IMR-90 (cell line): ENCODE measurements at regions not wholly inside any gene's neighbourhood (a gene's known extent, or its start where the extent isn't known, plus 50 kb on each side); places are given as distances from the start of the nearest gene placed in this dataset.

Experiments used
- ATAC-seq: fragments of 200-7000 bp; cut with Tn5 transposase; 2 replicates; pipeline ENCODE4 v1.9.1; 2020; ENCODE audit warnings: low read depth, mild to moderate bottlenecking, moderate library complexity
- BruUV-seq: library from RNA; stranded (reverse); fragments of 400-500 nt; replicated peaks from 2 replicates; lab custom pipeline; 2021; lab: Mats Ljungman, UMichigan
- CTCF ChIA-PET: fragments of 300-600 bp; formaldehyde crosslinking; extraction: SDS; loops from one replicate; lab custom pipeline; 2021; ENCODE audit warnings: antibody characterized with exemption; lab: Yijun Ruan, JAX
- POLR2A ChIA-PET: fragments of 300-600 bp; sonication (Branson Sonifier 250); formaldehyde crosslinking; loops from one replicate; lab custom pipeline; 2022; ENCODE audit warnings: antibody characterized with exemption; ENCODE audit not compliant: unreplicated experiment; lab: Charles Lee
- DNase-seq: peaks from one replicate; pipeline ENCODE4 v3.0.0; 2013
- H2AFZ ChIP-seq: replicated peaks from 2 replicates; pipeline ENCODE3; 2013; ENCODE audit warnings: low read length, mild to moderate bottlenecking; ENCODE audit not compliant: poor library complexity
- H2AK5ac ChIP-seq: 2 replicates; pipeline ENCODE4 v1.6.1; 2013; ENCODE audit warnings: low read depth, low read length, inconsistent platforms
- H2AK9ac ChIP-seq: replicated peaks from 2 replicates; pipeline ENCODE3; 2013; ENCODE audit warnings: mild to moderate bottlenecking, low read depth, low read length, moderate library complexity; ENCODE audit not compliant: poor library complexity
- H2BK120ac ChIP-seq: 2 replicates; pipeline ENCODE4 v1.6.1; 2013; ENCODE audit warnings: low read depth, low read length, inconsistent platforms
- H2BK15ac ChIP-seq: 3 replicates; pipeline ENCODE4 v1.6.1; 2013; ENCODE audit warnings: low read depth, low read length, inconsistent platforms
- H2BK20ac ChIP-seq: 2 replicates; pipeline ENCODE4 v1.6.1; 2013; ENCODE audit warnings: low read depth, mild to moderate bottlenecking, inconsistent platforms, low read length, moderate library complexity
- H2BK5ac ChIP-seq: 2 replicates; pipeline ENCODE4 v1.6.1; 2013; ENCODE audit warnings: mild to moderate bottlenecking, low read depth, low read length, inconsistent platforms; ENCODE audit not compliant: poor library complexity, severe bottlenecking
- H3K14ac ChIP-seq: replicated peaks from 2 replicates; pipeline ENCODE4 v1.6.1; 2013; ENCODE audit warnings: low read depth, low read length, inconsistent platforms
- H3K18ac ChIP-seq: 2 replicates; pipeline ENCODE4 v1.6.1; 2013; ENCODE audit warnings: low read depth, low read length, control low read depth
- H3K23ac ChIP-seq: 2 replicates; pipeline ENCODE4 v1.6.1; 2013; ENCODE audit warnings: low read depth, low read length, inconsistent platforms
- H3K27ac ChIP-seq: 2 replicates; pipeline ENCODE4 v1.5.1; 2013; ENCODE audit warnings: mild to moderate bottlenecking, control low read depth, low read length; ENCODE audit not compliant: insufficient read depth
- H3K27me3 ChIP-seq: 2 replicates; pipeline ENCODE4 v1.6.1; 2013; ENCODE audit warnings: low read length; ENCODE audit not compliant: control insufficient read depth, insufficient read depth
- H3K36me3 ChIP-seq: 2 replicates; pipeline ENCODE4 v1.6.1; 2013; ENCODE audit warnings: low read length, mixed read lengths; ENCODE audit not compliant: control insufficient read depth, insufficient read depth
- H3K4ac ChIP-seq: 2 replicates; pipeline ENCODE4 v1.6.1; 2013; ENCODE audit warnings: low read depth, low read length, inconsistent platforms
- H3K4me1 ChIP-seq: 2 replicates; pipeline ENCODE4 v1.6.1; 2013; ENCODE audit warnings: low read length, mixed read lengths; ENCODE audit not compliant: control insufficient read depth, insufficient read depth
- H3K4me2 ChIP-seq: 2 replicates; pipeline ENCODE4 v1.6.1; 2013; ENCODE audit warnings: low read depth, mild to moderate bottlenecking, control low read depth, low read length, moderate library complexity
- H3K4me3 ChIP-seq: 2 replicates; pipeline ENCODE4 v1.5.1; 2013; ENCODE audit warnings: low read depth, mild to moderate bottlenecking, control low read depth, low read length, moderate library complexity; ENCODE audit not compliant: insufficient read depth
- H3K56ac ChIP-seq: 2 replicates; pipeline ENCODE4 v1.6.1; 2013; ENCODE audit warnings: low read length, inconsistent platforms; ENCODE audit not compliant: insufficient read depth; ENCODE audit errors: extremely low read depth
- H3K79me1 ChIP-seq, 2 experiments: 2 replicates each; pipeline ENCODE4 v1.6.1; 2013; ENCODE audit warnings: low read length in 2 of 2, inconsistent platforms in 1 of 2, low read depth in 1 of 2
- H3K9ac ChIP-seq: 2 replicates; pipeline ENCODE4 v1.6.1; 2013; ENCODE audit warnings: low read depth, low read length, control low read depth
- H3K9me1 ChIP-seq: 2 replicates; pipeline ENCODE4 v1.6.1; 2013; ENCODE audit warnings: low read length, inconsistent platforms; ENCODE audit not compliant: insufficient read depth
- H3K9me3 ChIP-seq: 2 replicates; pipeline ENCODE4 v1.6.1; 2013; ENCODE audit warnings: low read length; ENCODE audit not compliant: control insufficient read depth, insufficient read depth
- H4K20me1 ChIP-seq: 2 replicates; pipeline ENCODE4 v1.6.1; 2013; ENCODE audit warnings: low read length, inconsistent platforms; ENCODE audit not compliant: insufficient read depth
- H4K5ac ChIP-seq: 2 replicates; pipeline ENCODE4 v1.6.1; 2013; ENCODE audit warnings: mild to moderate bottlenecking, low read depth, low read length, control low read depth
- H4K8ac ChIP-seq, 2 experiments: 2 replicates each; pipeline ENCODE4 v1.6.1; 2013; ENCODE audit warnings: low read depth in 2 of 2, low read length in 2 of 2, control low read depth in 1 of 2, inconsistent platforms in 1 of 2
- H4K91ac ChIP-seq: 2 replicates; pipeline ENCODE4 v1.6.1; 2013; ENCODE audit warnings: low read depth, low read length, inconsistent platforms; ENCODE audit not compliant: insufficient read depth
- BHLHE40 ChIP-seq: fragments of 150-350 bp; IDR thresholded peaks from 2 replicates; pipeline ENCODE4 v1.6.1; 2016; ENCODE audit warnings: mild to moderate bottlenecking, low read depth, low read length
- CHD1 ChIP-seq: IDR thresholded peaks from 2 replicates; pipeline ENCODE4 v1.6.1; 2012; ENCODE audit warnings: low read depth, low read length, improper control_type of control experiment
- CTCF ChIP-seq: conservative IDR thresholded peaks from 2 replicates; pipeline ENCODE4 v1.5.1; 2012; ENCODE audit warnings: mild to moderate bottlenecking, low read depth, low read length, improper control_type of control experiment
- ELK1 ChIP-seq: fragments of 150-350 bp; IDR thresholded peaks from 2 replicates; pipeline ENCODE4 v1.6.1; 2016; ENCODE audit warnings: low read depth, mild to moderate bottlenecking, low read length, moderate library complexity, borderline replicate concordance
- MAFK ChIP-seq: IDR thresholded peaks from 2 replicates; pipeline ENCODE4 v1.6.1; 2012; ENCODE audit warnings: low read depth, low read length, improper control_type of control experiment
- MAZ ChIP-seq: IDR thresholded peaks from 2 replicates; pipeline ENCODE4 v1.6.1; 2012; ENCODE audit warnings: low read depth, mild to moderate bottlenecking, low read length, improper control_type of control experiment, moderate library complexity, borderline replicate concordance
- POLR2A ChIP-seq: IDR thresholded peaks from 2 replicates; pipeline ENCODE4 v1.6.1; 2012; ENCODE audit warnings: mild to moderate bottlenecking, low read depth, low read length
- RAD21 ChIP-seq: IDR thresholded peaks from 2 replicates; pipeline ENCODE4 v1.6.1; 2012; ENCODE audit warnings: low read length, improper control_type of control experiment
- RCOR1 ChIP-seq: IDR thresholded peaks from 2 replicates; pipeline ENCODE4 v1.6.1; 2012; ENCODE audit warnings: mild to moderate bottlenecking, low read length, improper control_type of control experiment; ENCODE audit not compliant: insufficient replicate concordance
- RFX5 ChIP-seq: IDR thresholded peaks from 2 replicates; pipeline ENCODE4 v1.8.0; 2012; ENCODE audit warnings: low read depth, mild to moderate bottlenecking, low read length, moderate library complexity
- SMC3 ChIP-seq: fragments of 150-350 bp; IDR thresholded peaks from 2 replicates; pipeline ENCODE4 v1.6.1; 2016; ENCODE audit warnings: low read depth, mild to moderate bottlenecking, antibody characterized with exemption, low read length, moderate library complexity
- USF2 ChIP-seq: fragments of 150-350 bp; IDR thresholded peaks from 2 replicates; pipeline ENCODE4 v1.6.1; 2017; ENCODE audit warnings: mild to moderate bottlenecking, antibody characterized with exemption, low read length, low read depth
- WGBS, 2 experiments: methylation state at CpG; one replicate each; pipeline versions ENCODE4 v1.1.5 to v1.1.7; 2013; ENCODE audit warnings: missing lambda C conversion rate in 2 of 2; ENCODE audit not compliant: insufficient read length in 1 of 2; ENCODE audit errors: extremely low coverage in 2 of 2; 5-methylcytosine and 5-hydroxymethylcytosine counted together
- dilution Hi-C: fragments of 300-500 bp; cut with HindIII; formaldehyde crosslinking; loops from one replicate; pipeline ENCODE4 v1.14.3; 2018; ENCODE audit warnings: low sequenced_read_pairs; ENCODE audit not compliant: unreplicated experiment
- in situ Hi-C: fragments of 300-500 bp; cut with MboI; formaldehyde crosslinking; loops from 3 replicates; pipeline ENCODE4 v1.14.3; 2019; ENCODE audit warnings: low sequenced_read_pairs, inconsistent platforms, mixed read lengths
- intact Hi-C: fragments of 100-400 bp; cut with micrococcal nuclease; formaldehyde crosslinking; loops from 2 replicates; pipeline ENCODE4 v1.10.0; 2022

GRCh38 chr5:152730176-152730575 lies 325.1 kb upstream of the NMUR2 start:
- Histone ChIP-seq H2AFZ (no peak overlapping the region), H2AK5ac (no peak overlapping the region), H3K56ac (no peak overlapping the region), H3K4ac (no peak overlapping the region), H3K4me1 (no peaks in the 10 kb centered on the region), H3K27ac (no peak overlapping the region), H2BK5ac (no peak overlapping the region), H2BK15ac (no peak overlapping the region), H2BK20ac (no peak overlapping the region), H3K79me1 (no peaks in the 10 kb centered on the region), H3K4me3 (no peak overlapping the region), H4K91ac (no peak overlapping the region), H4K8ac (no peak overlapping the region), H4K5ac (no peak overlapping the region), H3K18ac (no peak overlapping the region), H3K36me3 (no peaks in the 10 kb centered on the region), H3K4me2 (no peak overlapping the region), H2AK9ac (no peak overlapping the region), H3K9me3 (no peaks in the 10 kb centered on the region), H3K9ac (no peak overlapping the region), H3K9me1 (no peaks in the 10 kb centered on the region), H3K23ac (no peak overlapping the region), H4K20me1 (no peaks in the 10 kb centered on the region), H2BK120ac (no peak overlapping the region), H3K27me3 (no peaks in the 10 kb centered on the region), H3K14ac (no peak overlapping the region)
- DNase-seq: no peak
- no TSS peak for BruUV-seq
- in situ Hi-C loops: no loop called here
- TF ChIP-seq POLR2A (no peak), RCOR1 (no peak), RAD21 (no peak), CHD1 (no peak), RFX5 (no peak), USF2 (no peak), SMC3 (no peak), ELK1 (no peak), MAZ (no peak), MAFK (no peak), BHLHE40 (no peak), CTCF (no peak)
- no peak for ATAC-seq
- dilution Hi-C loops: no loop called here
- WGBS, 2 experiments: 94% methylated on average over 2 of the region's 3 CpGs; no CpG with 5 or more reads in 1 of the 2 experiments
- ChIA-PET POLR2A (no interaction called here), CTCF (no interaction called here)
- intact Hi-C loops: no loop called here
